ENCODE measurements at regions not wholly inside any gene's neighbourhood (a gene's known extent, or its start where the extent isn't known, plus 50 kb on each side); places are given as distances from the start of the nearest gene placed in this dataset.
"Not testable (repeated sequence)": the region's sequence is repeated elsewhere in the genome, so short reads cannot be mapped to it uniquely, and the experiment has no call there.

DNA sequence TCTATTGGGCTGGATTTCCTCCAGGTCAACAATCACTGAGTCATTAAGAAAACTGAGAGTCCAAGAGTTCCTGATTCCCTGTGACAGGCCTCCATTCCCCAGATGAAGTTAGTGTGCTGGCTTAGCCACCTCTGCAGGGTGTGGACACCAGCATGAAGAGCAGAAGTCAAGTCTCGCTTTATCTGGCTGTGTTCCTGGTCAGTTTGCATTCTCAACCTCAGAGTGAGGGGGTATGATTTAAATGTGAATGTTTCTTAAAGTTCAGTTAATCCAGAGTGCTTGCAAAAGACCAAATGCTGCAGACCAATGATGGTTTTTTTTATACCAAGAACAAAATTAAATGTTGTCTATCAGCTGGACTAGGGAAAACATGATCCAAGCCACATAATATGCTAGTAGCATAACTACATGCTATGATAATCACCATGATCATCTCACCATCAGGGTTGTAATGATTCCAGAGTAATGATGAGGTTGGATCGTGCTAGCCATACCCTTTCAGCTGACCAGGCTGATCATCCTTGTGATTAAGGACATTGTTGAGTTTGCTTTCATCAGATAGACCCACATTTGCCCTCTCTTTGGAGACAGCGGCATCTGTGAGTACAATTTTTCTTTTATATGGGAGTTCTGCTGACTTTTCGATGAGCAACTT, 145.8 kb upstream of the ARHGAP20 start:
- no peak for DNase-seq (ENCODE audit: low read depth in 1 of 2, low spot score in 1 of 2)
- in situ Hi-C loops (cut with HindIII; ENCODE audit: low pct_unique_long_range_greater_than_20kb, low sequenced_read_pairs) = no loop called here
- TF ChIP-seq JUND (IDR thresholded peaks at IDR 0.05; ENCODE audit: low read depth) = no peak

DNA sequence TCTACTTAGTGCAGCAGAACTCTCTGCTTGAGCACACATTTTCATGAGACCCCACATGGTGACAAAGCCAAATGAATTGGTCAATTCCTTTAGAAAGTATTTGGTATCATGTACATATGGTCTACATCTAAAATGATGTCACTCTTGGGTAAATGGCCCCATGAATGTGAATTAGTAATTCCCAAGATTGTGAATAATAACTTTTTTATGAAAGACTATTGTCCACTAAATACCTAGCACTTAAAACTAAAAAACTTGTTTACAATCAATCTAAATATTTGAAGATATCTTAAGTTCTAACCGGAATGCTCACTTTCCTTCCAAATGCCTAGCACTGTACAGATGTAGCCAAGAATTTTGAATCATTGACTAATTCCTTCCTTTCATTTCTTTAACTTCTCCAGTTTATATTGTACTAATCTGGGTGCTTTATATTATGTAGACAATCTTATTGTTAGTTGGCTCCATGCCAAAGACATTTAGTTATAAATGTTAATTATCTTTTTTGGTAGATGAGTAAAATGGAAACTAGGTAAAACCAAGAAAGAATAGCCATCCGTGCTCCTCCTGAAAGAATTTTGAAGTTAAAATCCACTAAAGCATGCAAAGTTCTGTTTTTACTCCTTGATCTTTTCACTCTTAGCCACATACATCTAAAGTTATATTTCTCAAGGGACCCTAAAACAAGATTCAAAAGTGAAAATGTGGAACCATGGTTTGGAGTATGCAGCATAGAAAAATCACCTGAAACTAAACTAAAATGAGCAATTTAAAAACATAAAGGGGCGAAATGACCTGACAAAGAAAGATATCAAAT, 145.0 kb upstream of the ARHGAP20 start:
- no peak for TF ChIP-seq JUND (IDR thresholded peaks at IDR 0.05; ENCODE audit: low read depth)
- in situ Hi-C loops (cut with HindIII; ENCODE audit: low pct_unique_long_range_greater_than_20kb, low sequenced_read_pairs) = no loop called here
- DNase-seq (ENCODE audit: low read depth in 1 of 2, low spot score in 1 of 2) = no peak

DNA sequence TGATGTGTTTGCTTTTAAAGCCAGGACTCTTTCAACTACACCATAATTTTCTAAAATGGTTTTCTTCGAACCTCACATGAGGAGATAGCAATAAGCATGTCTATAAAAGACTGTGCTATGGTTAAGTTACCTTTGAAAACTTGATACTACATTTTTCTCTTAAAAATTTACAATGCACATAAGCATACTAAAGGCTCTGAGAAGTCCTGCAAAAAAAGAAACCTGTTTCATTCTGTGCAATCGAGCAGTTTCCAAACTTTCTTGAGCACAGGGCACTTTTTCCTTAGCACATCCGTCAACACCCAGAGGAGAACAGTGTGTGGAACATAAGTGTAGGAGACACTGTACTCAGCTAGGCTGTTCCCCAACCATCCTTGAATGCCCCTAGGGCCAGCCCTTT, 144.1 kb upstream of the ARHGAP20 start:
- in situ Hi-C loops (cut with HindIII; ENCODE audit: low pct_unique_long_range_greater_than_20kb, low sequenced_read_pairs) = no loop called here
- no peak for DNase-seq (ENCODE audit: low read depth in 1 of 2, low spot score in 1 of 2)
- no peak for TF ChIP-seq JUND (IDR thresholded peaks at IDR 0.05; ENCODE audit: low read depth)

- TF ChIP-seq JUND (IDR thresholded peaks at IDR 0.05; ENCODE audit: low read depth) = no peak
- in situ Hi-C loops (cut with HindIII; ENCODE audit: low pct_unique_long_range_greater_than_20kb, low sequenced_read_pairs) = no loop called here
- no peak for DNase-seq (ENCODE audit: low read depth in 1 of 2, low spot score in 1 of 2)
Observed at GRCh38 chr11:110855191-110855590, 143.0 kb upstream of the ARHGAP20 start.

DNA sequence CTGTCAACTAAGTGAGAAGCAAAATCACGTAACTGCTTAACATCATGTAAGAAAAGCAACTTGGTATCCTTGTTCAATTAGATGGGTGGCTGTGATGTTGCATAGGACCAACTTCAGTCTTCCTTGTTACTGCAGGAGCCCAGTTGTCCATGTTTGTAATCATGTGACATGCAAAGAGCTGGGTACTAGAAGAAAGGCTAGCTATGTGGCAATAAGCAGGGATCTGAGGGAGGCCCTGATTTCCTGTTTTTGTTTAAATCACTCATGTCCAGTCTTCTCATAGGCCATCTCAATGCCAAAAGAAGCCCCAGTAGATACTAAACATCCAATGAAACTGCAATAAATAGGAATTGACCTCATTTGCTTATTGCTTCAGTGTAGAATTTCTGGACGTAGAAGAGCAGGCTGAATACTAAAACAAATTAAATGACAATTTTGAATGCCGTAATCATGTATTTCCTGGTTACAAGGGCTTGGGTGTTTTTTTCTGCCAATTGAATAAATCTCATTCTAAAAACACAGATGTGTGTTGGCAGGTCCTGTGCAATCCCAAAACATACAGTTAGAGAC, 140.8 kb upstream of the ARHGAP20 start:
- in situ Hi-C loops (cut with HindIII; ENCODE audit: low pct_unique_long_range_greater_than_20kb, low sequenced_read_pairs) = no loop called here

GRCh38 chr11:110850846-110851245, 138.6 kb upstream of the ARHGAP20 start:
- no peak for TF ChIP-seq JUND (IDR thresholded peaks at IDR 0.05; ENCODE audit: low read depth)
- in situ Hi-C loops (cut with HindIII; ENCODE audit: low pct_unique_long_range_greater_than_20kb, low sequenced_read_pairs) = no loop called here
- no peak for DNase-seq (ENCODE audit: low read depth in 1 of 2, low spot score in 1 of 2)

More for the DNA sequence above, 140.8 kb upstream of the ARHGAP20 start:
- no peak for DNase-seq (ENCODE audit: low read depth in 1 of 2, low spot score in 1 of 2)
- no peak for TF ChIP-seq JUND (IDR thresholded peaks at IDR 0.05; ENCODE audit: low read depth)

GRCh38 chr11:110843053-110843452, 130.8 kb upstream of the ARHGAP20 start:
- in situ Hi-C loops (cut with HindIII; ENCODE audit: low pct_unique_long_range_greater_than_20kb, low sequenced_read_pairs); DNase-seq (ENCODE audit: low read depth in 1 of 2, low spot score in 1 of 2): not testable (repeated sequence)

GRCh38 chr11:110838808-110839207, 126.6 kb upstream of the ARHGAP20 start:
- DNase-seq (ENCODE audit: low read depth in 1 of 2, low spot score in 1 of 2) = no peak
- TF ChIP-seq JUND (IDR thresholded peaks at IDR 0.05; ENCODE audit: low read depth) = no peak
- in situ Hi-C loops (cut with HindIII; ENCODE audit: low pct_unique_long_range_greater_than_20kb, low sequenced_read_pairs) = no loop called here

DNA sequence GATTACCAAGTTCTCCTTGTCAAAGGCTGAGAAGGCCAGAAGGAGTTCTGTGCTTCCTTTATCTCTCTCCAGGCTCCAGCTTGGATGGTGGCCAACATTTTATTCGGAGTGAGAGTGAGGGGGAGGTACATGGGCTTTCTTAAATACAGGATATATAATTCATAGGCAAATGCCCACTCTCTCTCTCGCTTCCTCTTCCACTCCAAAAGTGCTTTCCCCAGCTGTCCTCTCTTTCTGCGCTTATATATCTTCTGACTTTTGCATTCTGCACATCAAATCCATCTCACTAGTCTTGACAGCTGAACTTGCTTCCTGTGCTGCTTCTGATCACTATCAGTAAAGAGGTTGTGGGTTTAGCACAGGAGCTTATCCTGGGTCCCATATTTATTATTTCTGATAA, 125.4 kb upstream of the ARHGAP20 start:
- TF ChIP-seq JUND (IDR thresholded peaks at IDR 0.05; ENCODE audit: low read depth) = no peak
- in situ Hi-C loops (cut with HindIII; ENCODE audit: low pct_unique_long_range_greater_than_20kb, low sequenced_read_pairs) = no loop called here
- DNase-seq (ENCODE audit: low read depth in 1 of 2, low spot score in 1 of 2) = no peak

GRCh38 chr11:110835106-110835505, 122.9 kb upstream of the ARHGAP20 start:
- no peak for TF ChIP-seq JUND (IDR thresholded peaks at IDR 0.05; ENCODE audit: low read depth)
- DNase-seq (ENCODE audit: low read depth in 1 of 2, low spot score in 1 of 2) = no peak
- in situ Hi-C loops (cut with HindIII; ENCODE audit: low pct_unique_long_range_greater_than_20kb, low sequenced_read_pairs) = no loop called here

DNA sequence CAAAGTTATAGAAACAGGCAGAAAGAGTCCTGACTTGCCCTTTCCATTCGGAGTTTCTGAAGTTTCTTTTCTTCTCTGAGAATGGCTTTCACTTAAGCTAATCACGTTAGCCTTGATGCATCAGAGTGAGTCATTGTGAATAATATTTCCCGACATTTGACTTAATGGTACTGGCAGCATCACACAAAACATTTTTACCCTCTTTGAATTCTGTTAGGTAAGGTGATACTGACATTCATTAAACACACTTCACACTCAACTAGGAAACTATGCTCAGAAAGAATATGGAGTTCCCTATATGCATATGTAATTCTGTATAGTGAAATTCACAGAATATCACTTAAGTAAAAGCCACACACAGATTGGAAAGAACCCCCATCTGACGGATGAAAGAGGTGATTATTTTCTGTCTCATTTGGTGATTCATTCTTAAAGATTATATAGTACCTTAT, 120.8 kb upstream of the ARHGAP20 start:
- no peak for DNase-seq (ENCODE audit: low read depth in 1 of 2, low spot score in 1 of 2)
- in situ Hi-C loops (cut with HindIII; ENCODE audit: low pct_unique_long_range_greater_than_20kb, low sequenced_read_pairs) = no loop called here
- no peak for TF ChIP-seq JUND (IDR thresholded peaks at IDR 0.05; ENCODE audit: low read depth)

DNA sequence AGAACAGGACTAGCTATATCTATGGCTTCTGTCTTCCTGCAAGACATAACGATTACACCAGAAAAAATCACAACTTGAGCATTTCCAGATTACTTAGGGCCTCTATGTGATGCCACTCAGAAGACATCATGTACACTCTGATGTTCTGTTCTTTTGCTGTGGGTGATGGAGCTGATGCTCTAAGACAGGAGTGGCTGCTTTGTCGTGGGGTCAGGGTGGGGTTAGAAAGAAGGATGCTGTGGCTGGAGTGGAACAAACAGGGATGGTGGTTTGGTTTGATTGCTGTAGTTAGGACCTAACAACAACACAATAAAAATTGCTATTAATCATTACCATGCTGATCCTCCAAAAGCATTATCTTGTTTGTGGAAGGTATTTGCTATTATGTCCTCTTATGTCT, 120.3 kb upstream of the ARHGAP20 start:
- DNase-seq (ENCODE audit: low read depth in 1 of 2, low spot score in 1 of 2) = no peak
- TF ChIP-seq JUND (IDR thresholded peaks at IDR 0.05; ENCODE audit: low read depth) = no peak
- in situ Hi-C loops (cut with HindIII; ENCODE audit: low pct_unique_long_range_greater_than_20kb, low sequenced_read_pairs) = no loop called here

DNA sequence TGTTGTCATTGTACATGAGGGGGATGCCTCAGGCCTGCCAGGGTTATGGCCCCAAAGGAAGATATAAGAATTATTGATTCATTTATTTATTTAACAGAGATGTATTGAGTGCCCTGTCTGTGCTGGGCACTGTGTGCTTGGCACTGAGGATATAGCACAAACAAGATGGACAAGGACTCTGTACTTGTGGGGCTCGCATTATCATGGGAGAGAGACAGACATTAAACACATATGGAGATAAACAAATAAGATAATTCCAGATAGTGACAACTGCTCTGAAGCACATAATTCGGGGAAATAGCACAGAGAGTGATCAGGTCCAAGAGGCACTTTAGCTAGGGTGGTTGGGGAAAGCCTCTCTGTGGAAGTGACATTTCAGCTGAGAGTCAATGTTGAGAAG, 119.8 kb upstream of the ARHGAP20 start:
- in situ Hi-C loops (cut with HindIII; ENCODE audit: low pct_unique_long_range_greater_than_20kb, low sequenced_read_pairs) = no loop called here
- no peak for DNase-seq (ENCODE audit: low read depth in 1 of 2, low spot score in 1 of 2)
- no peak for TF ChIP-seq JUND (IDR thresholded peaks at IDR 0.05; ENCODE audit: low read depth)

Data from T47D (cell line).